ENCODE measurements at regions not wholly inside any gene's neighbourhood (a gene's known extent, or its start where the extent isn't known, plus 50 kb on each side); places are given as distances from the start of the nearest gene placed in this dataset.
A peak's percentile ranks its signal among the peaks of the same experiment; 100 is the strongest.

GRCh38 chr3:107899990-107900651, 190.7 kb downstream of the CD47 start:
- Mint-ChIP-seq H3K4me1 (peaks cover 10% of the 10 kb centered on the region), H3K9me3 (peaks cover 4% of the 10 kb centered on the region), H3K4me3 (no peak overlapping the region), H3K36me3 (ENCODE audit: low read depth) (no peaks in the 10 kb centered on the region), H3K27me3 (ENCODE audit: low read depth, poor library complexity) (peaks cover 3% of the 10 kb centered on the region), H3K27ac (no peak overlapping the region)
- no peak for DNase-seq
- TF ChIP-seq CTCF (IDR thresholded peaks at IDR 0.05), result no peak

DNA sequence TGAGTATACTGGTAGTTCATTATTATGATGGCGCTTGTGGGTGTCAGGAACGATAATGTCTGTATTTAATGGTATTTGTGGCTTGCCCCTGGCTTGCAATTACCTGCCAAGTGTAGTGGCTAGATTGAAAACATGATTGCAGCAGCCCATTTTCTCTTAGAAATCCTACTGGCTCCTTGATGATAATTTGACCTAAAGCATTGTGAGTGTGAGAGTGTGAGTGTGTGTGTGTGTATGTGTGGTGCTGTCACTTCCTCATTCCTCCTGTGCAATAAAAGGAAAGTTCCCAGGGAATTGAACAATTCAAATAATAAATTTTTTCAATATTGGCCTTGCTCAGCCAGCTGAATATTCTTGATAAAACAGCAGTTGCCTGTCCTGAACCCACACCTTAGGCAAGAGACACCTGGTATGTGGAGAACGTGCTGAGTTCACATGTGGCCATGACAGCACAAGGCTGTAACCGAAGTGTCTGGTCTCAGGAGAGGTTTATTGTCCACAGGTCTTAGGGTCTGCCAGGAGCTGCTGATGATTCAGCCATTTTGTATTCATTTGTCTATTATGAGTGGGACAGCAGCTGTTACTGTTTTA, 193.3 kb downstream of the CD47 start:
- Mint-ChIP-seq H3K27me3 (ENCODE audit: low read depth, poor library complexity) (peaks cover 3% of the 10 kb centered on the region), H3K9me3 (no peaks in the 10 kb centered on the region), H3K27ac (no peak overlapping the region), H3K4me1 (peaks cover 17% of the 10 kb centered on the region), H3K4me3 (no peak overlapping the region), H3K36me3 (ENCODE audit: low read depth) (no peaks in the 10 kb centered on the region)
- DNase-seq, result no peak
- no peak for TF ChIP-seq CTCF (IDR thresholded peaks at IDR 0.05)

DNA sequence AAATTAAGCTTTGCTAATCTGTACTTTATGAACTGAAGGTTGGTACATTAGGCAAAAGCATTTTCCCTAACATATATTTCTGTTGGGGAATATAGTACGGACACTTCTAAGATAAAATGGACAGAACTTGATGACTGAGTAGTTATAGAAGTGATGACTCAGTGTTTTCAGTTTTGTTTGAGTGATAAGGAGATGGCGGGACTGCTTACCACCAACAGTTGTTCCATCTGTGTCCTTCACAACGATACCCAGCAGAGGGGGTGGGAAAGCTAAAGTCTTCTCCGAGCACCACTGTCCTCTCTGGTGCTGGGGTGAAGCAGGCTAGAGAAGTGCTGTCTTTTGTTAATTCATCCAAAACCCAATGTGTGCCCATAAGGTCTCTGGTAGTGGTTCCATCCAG, 195.8 kb downstream of the CD47 start:
- Mint-ChIP-seq H3K27ac (no peak overlapping the region), H3K4me1 (peaks cover 13% of the 10 kb centered on the region), H3K9me3 (no peaks in the 10 kb centered on the region), H3K4me3 (no peak overlapping the region), H3K36me3 (ENCODE audit: low read depth) (no peaks in the 10 kb centered on the region), H3K27me3 (ENCODE audit: low read depth, poor library complexity) (peaks cover 2% of the 10 kb centered on the region)
- TF ChIP-seq CTCF (IDR thresholded peaks at IDR 0.05), result no peak
- DNase-seq, result no peak

DNA sequence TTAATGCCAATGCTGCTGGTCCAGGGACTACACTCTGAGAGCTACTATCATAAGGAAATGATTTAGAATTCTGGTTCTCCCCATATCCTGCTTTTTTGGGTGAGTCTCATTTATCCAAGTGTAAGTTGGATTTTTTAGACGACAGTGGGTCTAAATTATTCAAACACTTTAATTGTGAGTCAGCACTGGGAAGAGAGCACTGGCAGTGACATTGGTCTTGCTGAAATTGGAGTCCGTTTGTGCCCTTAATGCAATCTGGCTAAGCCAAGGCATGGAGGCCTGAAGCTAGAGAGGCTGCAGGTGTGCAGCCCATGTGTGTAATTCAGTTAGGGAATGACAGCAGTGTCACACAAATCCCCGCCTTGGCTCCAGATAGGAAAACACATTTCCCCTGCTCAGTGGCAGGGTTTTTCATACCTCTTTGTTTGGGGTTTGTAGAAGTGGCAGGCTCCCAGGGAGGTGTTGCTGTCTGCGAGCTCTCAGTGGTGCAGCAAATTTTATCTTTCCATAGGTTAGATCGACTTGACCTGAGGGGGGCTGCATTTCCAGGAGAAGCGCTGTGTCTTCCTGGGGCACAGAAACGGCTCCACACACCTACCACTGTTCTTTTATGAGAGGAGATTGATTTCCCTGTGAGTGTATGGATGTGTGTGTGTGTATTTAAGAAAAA, 197.7 kb downstream of the CD47 start:
- Mint-ChIP-seq H3K27ac (no peak overlapping the region), H3K9me3 (peaks cover 11% of the 10 kb centered on the region)
- no peak for DNase-seq

DNA sequence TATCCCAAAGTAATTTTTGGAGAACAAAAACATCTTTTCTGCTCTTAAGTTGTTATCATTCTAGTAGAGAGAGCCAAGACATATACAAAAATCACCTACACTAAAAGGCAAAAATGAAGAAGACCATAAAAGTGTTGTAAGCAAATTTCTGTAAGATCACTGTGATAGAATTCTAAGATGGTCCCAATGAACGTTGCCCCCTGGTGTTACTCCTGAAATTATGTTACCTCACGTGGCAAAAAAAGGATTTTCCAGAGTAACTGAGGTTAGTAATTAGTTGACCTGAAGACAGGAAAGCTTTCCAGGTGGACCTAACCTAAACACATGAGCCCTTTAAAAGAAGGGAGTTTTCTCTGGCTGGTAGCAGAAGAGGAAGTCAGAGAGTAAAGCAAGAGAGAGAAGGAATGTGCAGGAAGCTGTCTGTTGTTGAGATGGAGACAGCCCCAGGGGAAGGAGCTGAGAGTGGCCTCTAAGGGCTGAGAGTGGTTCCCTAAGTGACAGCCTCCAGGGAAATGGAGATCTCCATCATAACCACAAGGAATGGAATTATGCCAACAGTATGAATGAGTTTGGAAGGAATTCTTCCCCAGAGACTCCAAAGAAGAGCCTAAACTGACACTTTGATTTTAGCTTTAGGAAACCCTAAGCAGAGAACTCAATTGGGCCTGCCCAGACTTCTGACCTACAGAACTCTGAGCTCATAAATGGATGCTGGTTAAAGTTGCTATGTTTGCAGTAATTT, 205.9 kb downstream of the CD47 start:
- peak; percentile 21 for TF ChIP-seq CTCF (IDR thresholded peaks at IDR 0.05)
- H3K9me3 Mint-ChIP-seq, result peaks cover 23% of the 10 kb centered on the region
- no peaks in the 10 kb centered on the region for H3K27me3 Mint-ChIP-seq (ENCODE audit: low read depth, poor library complexity)
- H3K4me1 Mint-ChIP-seq, result no peaks in the 10 kb centered on the region
- no peaks in the 10 kb centered on the region for H3K36me3 Mint-ChIP-seq (ENCODE audit: low read depth)
- H3K4me3 Mint-ChIP-seq, result no peak overlapping the region
- no peak for DNase-seq
- H3K27ac Mint-ChIP-seq, result no peak overlapping the region

More for the DNA sequence above, 197.7 kb downstream of the CD47 start:
- Mint-ChIP-seq H3K4me1 (peaks cover 13% of the 10 kb centered on the region), H3K36me3 (ENCODE audit: low read depth) (no peaks in the 10 kb centered on the region), H3K27me3 (ENCODE audit: low read depth, poor library complexity) (no peaks in the 10 kb centered on the region), H3K4me3 (no peak overlapping the region)
- no peak for TF ChIP-seq CTCF (IDR thresholded peaks at IDR 0.05)

Data from nephron progenitor cell (in vitro differentiated cells).